SK-N-SH (cell line): ENCODE measurements at regions not wholly inside any gene's neighbourhood (a gene's known extent, or its start where the extent isn't known, plus 50 kb on each side); places are given as distances from the start of the nearest gene placed in this dataset.

Experiments
- CTCF ChIA-PET: fragments of 300-600, 350-600 bp; formaldehyde crosslinking; extraction: SDS; loops from one replicate; lab custom pipeline; 2021; lab: Yijun Ruan, JAX
- POLR2A ChIA-PET: fragments of 350-600 bp; sonication (Branson Sonifier 250); formaldehyde crosslinking; extraction: SDS; loops from one replicate; lab custom pipeline; 2020; ENCODE audit warnings: antibody characterized with exemption, inconsistent platforms; lab: Yijun Ruan, JAX
- DNase-seq: peaks from one replicate; pipeline ENCODE4 v3.0.0; 2012
- H2AFZ ChIP-seq: fragments of 200-600 bp; sonication (generic); 2 replicates; pipeline ENCODE4 v1.8.1; 2016; ENCODE audit warnings: antibody characterized with exemption, mild to moderate bottlenecking, low read depth
- H3F3A ChIP-seq: fragments of 200-600 bp; sonication (generic); replicated peaks from 2 replicates; pipeline ENCODE3; 2016; ENCODE audit warnings: antibody characterized with exemption, mild to moderate bottlenecking; ENCODE audit not compliant: insufficient read depth
- H3K27ac ChIP-seq, 2 experiments: fragments of 200-500 bp in 1 of 2; fragments of 200-600 bp in 1 of 2; sonication (Bioruptor generic) in 1 of 2; sonication (generic), shearing (Covaris generic) in 1 of 2; 2 replicates each; pipeline versions ENCODE4 v1.5.1 to v1.6.1; 2014 to 2016; ENCODE audit warnings: low read depth in 2 of 2, inconsistent platforms in 1 of 2, low read length in 1 of 2, mild to moderate bottlenecking in 1 of 2, mixed read lengths in 1 of 2
- H3K27me3 ChIP-seq: fragments of 200-600 bp; sonication (generic), shearing (Covaris generic); 2 replicates; pipeline ENCODE4 v1.6.1; 2016; ENCODE audit warnings: mixed run types; ENCODE audit not compliant: insufficient read depth
- H3K36me3 ChIP-seq, 2 experiments: fragments of 200-500 bp in 1 of 2; fragments of 200-600 bp in 1 of 2; sonication (Bioruptor generic) in 1 of 2; sonication (generic) in 1 of 2; replicated peaks in 1 of 2; 2 replicates each; pipeline versions ENCODE3 to v1.5.1; 2014 to 2016; ENCODE audit warnings: low read length in 1 of 2, mild to moderate bottlenecking in 1 of 2; ENCODE audit not compliant: insufficient read depth in 2 of 2, control insufficient read depth in 1 of 2
- H3K4me1 ChIP-seq, 2 experiments: fragments of 200-500 bp in 1 of 2; fragments of 200-600 bp in 1 of 2; sonication (Bioruptor generic) in 1 of 2; sonication (generic), shearing (Covaris generic) in 1 of 2; 2 replicates each; pipeline versions ENCODE4 v1.5.1 to v1.6.1; 2014 to 2016; ENCODE audit warnings: low read depth in 1 of 2, low read length in 1 of 2, mixed run types in 1 of 2; ENCODE audit not compliant: insufficient read depth in 2 of 2, control insufficient read depth in 1 of 2
- H3K4me2 ChIP-seq: fragments of 200-600 bp; sonication (generic), shearing (Covaris generic); 2 replicates; pipeline ENCODE4 v1.6.1; 2017; ENCODE audit warnings: mixed run types
- H3K4me3 ChIP-seq, 2 experiments: fragments of 200-500 bp in 1 of 2; fragments of 200-600 bp in 1 of 2; sonication (Bioruptor generic) in 1 of 2; sonication (generic), shearing (Covaris generic) in 1 of 2; 2 replicates each; pipeline versions ENCODE4 v1.5.1 to v1.8.1; 2014 to 2016; ENCODE audit warnings: low read depth in 2 of 2, inconsistent platforms in 1 of 2, low read length in 1 of 2, mild to moderate bottlenecking in 1 of 2, mixed read lengths in 1 of 2, moderate library complexity in 1 of 2
- H3K79me2 ChIP-seq: fragments of 200-600 bp; sonication (generic); 2 replicates; pipeline ENCODE4 v1.8.1; 2017; ENCODE audit warnings: mild to moderate bottlenecking; ENCODE audit not compliant: insufficient read depth
- H3K9ac ChIP-seq: fragments of 200-600 bp; sonication (generic); 2 replicates; pipeline ENCODE4 v1.6.1; 2017; ENCODE audit warnings: mixed run types
- H3K9me2 ChIP-seq: fragments of 200-600 bp; sonication (generic); 2 replicates; pipeline ENCODE4 v1.6.1; 2017; ENCODE audit warnings: mixed run types
- H3K9me3 ChIP-seq: fragments of 200-600 bp; sonication (generic); 2 replicates; pipeline ENCODE4 v1.6.1; 2017; ENCODE audit warnings: mixed run types, mild to moderate bottlenecking, moderate library complexity
- H4K20me1 ChIP-seq: fragments of 200-600 bp; sonication (generic); 2 replicates; pipeline ENCODE4 v1.6.1; 2017; ENCODE audit warnings: mild to moderate bottlenecking, mixed run types; ENCODE audit not compliant: insufficient read depth
- CHD2 ChIP-seq: fragments of 150-350 bp; IDR thresholded peaks from 2 replicates; pipeline ENCODE4 v1.6.1; 2018; ENCODE audit warnings: low read length; ENCODE audit not compliant: partially characterized antibody
- CTCF ChIP-seq: fragments of 200-600 bp; sonication (generic); IDR thresholded peaks from 2 replicates; pipeline ENCODE4 v1.6.1; 2017; ENCODE audit warnings: antibody characterized with exemption, mild to moderate bottlenecking, moderate library complexity
- ELF1 ChIP-seq: IDR thresholded peaks from 2 replicates; pipeline ENCODE4 v1.4.0; 2012
- EP300 ChIP-seq, 2 experiments: IDR thresholded peaks; 2 replicates each; pipeline versions ENCODE4 v1.4.0 to v1.6.1; 2012; ENCODE audit warnings: borderline replicate concordance in 1 of 2, low read depth in 1 of 2, low read length in 1 of 2
- EZH2phosphoT487 ChIP-seq: fragments of 200-600 bp; sonication (generic); IDR thresholded peaks from 2 replicates; pipeline ENCODE4 v1.6.1; 2017; ENCODE audit warnings: low read depth, mixed run types, mild to moderate bottlenecking, antibody characterized with exemption, moderate library complexity, borderline replicate concordance
- FOSL2 ChIP-seq: IDR thresholded peaks from 2 replicates; pipeline ENCODE4 v1.4.0; 2012; ENCODE audit warnings: low read depth, mild to moderate bottlenecking, moderate library complexity, borderline replicate concordance
- FOXJ3 ChIP-seq: sonication (generic); formaldehyde crosslinking; IDR thresholded peaks from 2 replicates; pipeline ENCODE4 v1.5.1; 2020; ENCODE audit warnings: mild to moderate bottlenecking, missing genetic modification reagents
- FOXM1 ChIP-seq: IDR thresholded peaks from 2 replicates; pipeline ENCODE4 v1.4.0; 2012; ENCODE audit warnings: low read depth, mild to moderate bottlenecking
- GABPA ChIP-seq: IDR thresholded peaks from 2 replicates; pipeline ENCODE4 v1.4.0; 2012; ENCODE audit warnings: low read depth, mild to moderate bottlenecking
- GATA2 ChIP-seq: sonication (generic); formaldehyde crosslinking; IDR thresholded peaks from 2 replicates; pipeline ENCODE4 v1.5.0; 2020; ENCODE audit warnings: mild to moderate bottlenecking, missing genetic modification reagents
- JUND ChIP-seq: IDR thresholded peaks from 2 replicates; pipeline ENCODE4 v1.4.0; 2012
- MAX ChIP-seq: IDR thresholded peaks from 2 replicates; pipeline ENCODE4 v1.4.0; 2012; ENCODE audit warnings: low read depth
- MEF2A ChIP-seq: IDR thresholded peaks from 2 replicates; pipeline ENCODE4 v1.4.0; 2012; ENCODE audit warnings: low read depth, borderline replicate concordance
- NFIC ChIP-seq: IDR thresholded peaks from 2 replicates; pipeline ENCODE4 v1.4.0; 2012; ENCODE audit warnings: borderline replicate concordance
- NRF1 ChIP-seq: IDR thresholded peaks from 2 replicates; pipeline ENCODE4 v1.6.1; 2012; ENCODE audit warnings: low read depth, mild to moderate bottlenecking, low read length
- POLR2AphosphoS5 ChIP-seq: IDR thresholded peaks from 2 replicates; pipeline ENCODE4 v1.6.1; 2012; ENCODE audit warnings: low read depth, low read length
- RCOR1 ChIP-seq: fragments of 150-350 bp; IDR thresholded peaks from 2 replicates; pipeline ENCODE4 v1.6.1; 2017; ENCODE audit warnings: antibody characterized with exemption, low read length
- REST ChIP-seq: IDR thresholded peaks from 2 replicates; pipeline ENCODE4 v1.6.1; 2012; ENCODE audit warnings: mild to moderate bottlenecking, low read depth, low read length, moderate library complexity
- RFX5 ChIP-seq: IDR thresholded peaks from 2 replicates; pipeline ENCODE4 v1.6.1; 2012; ENCODE audit warnings: mild to moderate bottlenecking, improper control_type of control experiment, low read length
- SMC3 ChIP-seq: IDR thresholded peaks from 2 replicates; pipeline ENCODE4 v1.6.1; 2012; ENCODE audit warnings: low read depth, low read length, improper control_type of control experiment
- TAF1 ChIP-seq: IDR thresholded peaks from 2 replicates; pipeline ENCODE4 v1.6.1; 2012; ENCODE audit warnings: low read depth, mild to moderate bottlenecking, low read length, moderate library complexity, borderline replicate concordance
- TCF12 ChIP-seq: IDR thresholded peaks from 2 replicates; pipeline ENCODE4 v1.4.0; 2012
- TEAD4 ChIP-seq: IDR thresholded peaks from 2 replicates; pipeline ENCODE4 v1.4.0; 2012; ENCODE audit warnings: mild to moderate bottlenecking, borderline replicate concordance; ENCODE audit not compliant: insufficient read depth
- USF1 ChIP-seq: IDR thresholded peaks from 2 replicates; pipeline ENCODE4 v1.4.0; 2012; ENCODE audit warnings: low read depth, borderline replicate concordance
- USF2 ChIP-seq: fragments of 150-350 bp; IDR thresholded peaks from 2 replicates; pipeline ENCODE4 v1.6.1; 2017; ENCODE audit warnings: antibody characterized with exemption, low read length, low read depth, borderline replicate concordance
- YY1 ChIP-seq: IDR thresholded peaks from 2 replicates; pipeline ENCODE4 v1.4.0; 2012; ENCODE audit warnings: low read depth, mild to moderate bottlenecking
- WGBS: methylation state at CpG from one replicate; pipeline ENCODE4 v1.1.6; 2017; ENCODE audit warnings: low lambda C conversion rate; 5-methylcytosine and 5-hydroxymethylcytosine counted together
- TF ChIP-seq, protein P1 (sequence below): fragments of 150-350 bp; IDR thresholded peaks from 2 replicates; pipeline ENCODE4 v1.6.1; 2016; ENCODE audit warnings: mild to moderate bottlenecking, low read depth, low read length

DNA sequence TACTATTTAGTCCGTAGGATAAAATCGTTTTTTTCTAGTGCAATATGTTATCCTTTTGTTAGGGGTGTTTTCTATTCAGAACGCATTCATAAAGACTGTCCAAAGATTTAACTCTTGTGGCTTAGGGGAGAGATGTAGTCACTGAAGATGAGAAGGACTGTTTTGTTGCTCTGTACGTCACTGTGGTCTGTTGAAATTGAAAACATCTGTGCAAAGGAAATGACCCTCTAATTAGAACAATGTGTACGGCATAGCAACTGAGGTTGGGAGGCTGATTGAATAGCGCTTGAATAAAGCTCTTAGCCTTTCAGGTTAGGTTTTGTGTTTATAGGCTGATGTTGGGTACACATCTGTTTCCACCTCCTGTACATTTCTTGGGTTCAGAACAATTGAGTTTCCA lies 453.4 kb upstream of the AKR1E2 start:
- no peaks in the 10 kb centered on the region for H3K36me3 ChIP-seq
- peaks cover 6% of the 10 kb centered on the region; the same call in 1 of the 2 replicates for H3K9me3 ChIP-seq
- no peaks in the 10 kb centered on the region for H3K27me3 ChIP-seq
- POLR2A ChIA-PET: no interaction called here
- no peak overlapping the region for H2AFZ ChIP-seq
- H3K9ac ChIP-seq: peak overlapping the region; percentile 60; the same call in 1 of the 2 replicates
- H3K9me2 ChIP-seq: no peaks in the 10 kb centered on the region
- no peak overlapping the region for H3K4me3 ChIP-seq
- H3K27ac ChIP-seq: peak overlapping the region; percentile 92 to 98
- no peaks in the 10 kb centered on the region for H3K79me2 ChIP-seq
- no peaks in the 10 kb centered on the region for H4K20me1 ChIP-seq
- peaks cover 13% of the 10 kb centered on the region for H3F3A ChIP-seq
- 6% methylated on average over 6 of the region's 6 CpGs for WGBS
- peaks cover 5 to 17% of the 10 kb centered on the region in 2 experiments; a peak in 3 of 4 replicates for H3K4me1 ChIP-seq
- peak; percentile 70 for DNase-seq
- H3K4me2 ChIP-seq: peak overlapping the region; percentile 14; the same call in 1 of the 2 replicates
- CTCF ChIA-PET: no interaction called here
- TF ChIP-seq EP300 (IDR thresholded peaks at IDR 0.05; ENCODE audit: borderline replicate concordance in 1 of 2, low read depth in 1 of 2, low read length in 1 of 2) (peak; percentile 82 to 100), EZH2phosphoT487 (no peak), GABPA (no peak), RFX5 (no peak), TEAD4 (peak; percentile 93), CHD2 (peak; percentile 71), MEF2A (peak; percentile 77; the same call in 1 of the 2 replicates), JUND (peak; percentile 89), USF2 (no peak), SMC3 (no peak), NRF1 (no peak), RCOR1 (peak; percentile 74), USF1 (no peak), ELF1 (no peak), REST (no peak), FOSL2 (peak; percentile 68), GATA2 (CRISPR knock-in tag) (no peak), FOXM1 (peak; percentile 95), YY1 (no peak), POLR2AphosphoS5 (peak; percentile 96; the same call in 1 of the 2 replicates), NFIC (peak; percentile 86), FOXJ3 (CRISPR knock-in tag) (peak; percentile 71; the same call in 1 of the 2 replicates), MAX (peak; percentile 74), CTCF (no peak), TCF12 (peak; percentile 100), TAF1 (no peak)
- TF ChIP-seq, protein P1, sequence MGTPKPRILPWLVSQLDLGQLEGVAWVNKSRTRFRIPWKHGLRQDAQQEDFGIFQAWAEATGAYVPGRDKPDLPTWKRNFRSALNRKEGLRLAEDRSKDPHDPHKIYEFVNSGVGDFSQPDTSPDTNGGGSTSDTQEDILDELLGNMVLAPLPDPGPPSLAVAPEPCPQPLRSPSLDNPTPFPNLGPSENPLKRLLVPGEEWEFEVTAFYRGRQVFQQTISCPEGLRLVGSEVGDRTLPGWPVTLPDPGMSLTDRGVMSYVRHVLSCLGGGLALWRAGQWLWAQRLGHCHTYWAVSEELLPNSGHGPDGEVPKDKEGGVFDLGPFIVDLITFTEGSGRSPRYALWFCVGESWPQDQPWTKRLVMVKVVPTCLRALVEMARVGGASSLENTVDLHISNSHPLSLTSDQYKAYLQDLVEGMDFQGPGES: no peak
